SW480 (cell line): ENCODE measurements at regions not wholly inside any gene's neighbourhood (a gene's known extent, or its start where the extent isn't known, plus 50 kb on each side); places are given as distances from the start of the nearest gene placed in this dataset.

Experiments
- DNase-seq: peaks from one replicate; pipeline ENCODE4 v3.0.0-alpha.2; 2016; ENCODE audit warnings: low spot score

DNA sequence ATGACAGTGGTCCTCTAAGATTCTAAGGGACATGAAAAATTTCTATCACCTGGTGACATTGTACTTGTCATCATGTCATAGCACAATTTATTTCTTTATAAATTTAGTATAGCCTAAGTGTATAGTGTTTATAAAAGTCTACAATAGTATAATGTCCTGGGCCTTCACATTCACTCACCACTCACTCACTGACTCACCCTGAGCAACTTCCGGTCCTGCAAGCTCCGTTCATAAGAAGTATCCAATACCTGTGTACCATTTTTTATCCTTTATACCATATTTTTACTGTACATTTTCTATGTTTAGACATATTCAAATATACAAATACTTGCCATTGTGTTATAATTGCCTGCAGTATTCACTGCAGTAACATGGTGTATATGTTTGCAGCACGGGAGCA, 72.8 kb upstream of the DSEL start:
- DNase-seq: no peak

DNA sequence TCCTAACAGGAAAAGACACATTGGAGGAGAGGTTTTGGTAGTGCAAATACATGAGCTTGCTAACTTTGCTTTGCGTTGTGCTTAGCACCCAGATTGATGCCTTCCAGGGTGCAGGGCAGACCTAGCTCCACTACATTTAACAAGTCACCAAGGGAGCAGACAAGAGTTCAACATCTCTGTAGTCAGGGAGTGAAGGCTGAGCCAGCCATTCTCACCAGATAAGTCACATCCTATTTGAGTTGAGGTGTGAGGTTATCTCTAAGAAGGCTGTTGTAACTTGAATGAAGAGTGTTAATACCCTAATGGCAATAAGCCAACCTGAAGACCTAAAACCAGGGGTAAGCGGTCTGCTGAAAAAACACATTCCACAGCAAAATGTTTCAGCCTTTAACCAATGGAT, 69.6 kb upstream of the DSEL start:
- no peak for DNase-seq

DNA sequence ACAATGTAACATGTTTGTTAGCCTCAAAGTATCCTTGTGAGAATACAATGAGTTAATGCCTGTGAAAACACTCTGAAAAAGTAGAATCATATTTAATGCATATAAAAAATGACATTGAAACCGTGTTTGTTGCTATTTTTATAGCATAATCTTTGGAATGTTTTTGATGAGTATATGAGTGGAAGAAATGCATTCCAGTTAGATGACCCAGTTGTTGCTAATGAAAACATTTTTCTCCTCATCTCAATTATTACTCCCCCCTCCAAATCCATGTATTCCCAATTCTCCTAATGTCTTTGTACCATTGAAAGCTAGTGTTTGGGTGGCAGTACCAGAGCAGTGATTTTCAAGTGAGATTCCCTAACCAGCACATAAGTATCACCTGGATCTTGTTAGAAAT, 67.1 kb upstream of the DSEL start:
- no peak for DNase-seq

DNA sequence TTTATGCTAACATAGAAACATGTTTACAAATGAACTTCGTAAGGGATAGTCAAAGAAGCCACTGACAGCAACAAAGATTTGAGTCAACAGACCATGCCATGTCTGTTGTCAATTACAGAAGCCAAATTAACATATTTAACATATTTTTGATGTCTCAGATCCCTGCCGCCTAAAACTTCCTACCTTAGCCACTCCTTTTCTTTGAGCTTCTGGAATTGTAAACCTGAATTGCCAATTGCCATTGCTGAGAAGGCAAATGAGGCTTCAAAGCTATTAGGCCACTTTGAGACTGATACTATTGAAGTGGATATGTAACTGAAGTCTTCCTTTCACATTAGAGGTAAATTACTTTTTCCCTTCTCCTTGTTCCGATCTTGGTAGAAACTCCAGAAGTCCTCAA, 66.0 kb upstream of the DSEL start:
- no peak for DNase-seq

DNA sequence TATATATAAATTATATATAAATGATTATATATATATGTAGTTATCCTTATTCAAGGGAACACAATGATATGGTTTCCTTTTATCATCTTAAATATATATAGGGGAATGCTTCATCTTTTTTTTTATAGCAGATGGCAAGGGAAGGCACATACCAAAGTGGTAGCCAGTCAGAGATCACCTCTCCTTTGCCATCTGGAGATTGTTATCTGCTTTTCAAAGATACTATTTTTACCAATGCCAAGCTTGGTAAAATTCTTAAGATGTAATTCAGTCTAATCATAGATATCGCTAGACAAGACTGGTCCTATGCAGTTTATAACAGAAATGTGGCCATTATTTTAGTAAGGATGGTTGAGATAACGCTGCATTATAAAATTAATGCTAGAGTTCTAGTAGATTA, 64.7 kb upstream of the DSEL start:
- no peak for DNase-seq

DNA sequence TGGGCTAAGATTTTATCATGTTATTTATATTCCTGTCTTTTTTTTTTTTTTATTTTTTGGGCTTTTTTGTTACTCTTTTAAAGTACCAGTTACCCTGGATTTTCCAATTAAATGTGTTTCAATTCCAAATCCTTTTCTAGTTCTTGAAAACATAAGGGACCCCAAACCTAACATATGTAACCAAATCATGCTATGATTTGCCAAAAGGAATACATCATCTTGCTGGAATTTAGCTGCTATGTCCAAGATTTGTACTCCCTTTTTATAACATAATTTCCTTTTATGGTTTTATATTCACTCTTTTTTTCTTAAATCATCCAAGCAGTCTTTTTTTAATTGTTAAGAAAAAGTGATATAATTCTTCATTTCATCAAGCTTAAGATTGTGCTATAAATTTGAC, 60.9 kb upstream of the DSEL start:
- no peak for DNase-seq

DNA sequence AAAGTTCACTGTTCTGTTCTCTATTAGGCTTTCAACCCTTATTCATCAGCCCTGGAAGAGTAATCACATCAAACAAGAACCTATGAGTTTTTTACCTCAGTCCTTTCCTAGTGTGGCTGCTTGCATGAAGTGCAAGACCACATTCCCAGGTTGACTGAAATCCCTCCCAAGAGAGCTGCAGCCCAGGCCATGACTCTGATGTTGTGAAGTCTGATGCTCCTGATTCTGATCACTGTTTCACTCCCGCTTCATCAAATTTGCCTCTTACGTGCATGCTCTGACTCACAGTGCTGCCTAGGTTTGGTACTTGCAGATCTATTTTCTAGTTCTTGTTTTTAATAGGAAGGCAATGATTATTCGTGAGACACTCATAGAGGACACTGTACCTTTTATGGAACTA, 58.2 kb upstream of the DSEL start:
- DNase-seq: no peak

DNA sequence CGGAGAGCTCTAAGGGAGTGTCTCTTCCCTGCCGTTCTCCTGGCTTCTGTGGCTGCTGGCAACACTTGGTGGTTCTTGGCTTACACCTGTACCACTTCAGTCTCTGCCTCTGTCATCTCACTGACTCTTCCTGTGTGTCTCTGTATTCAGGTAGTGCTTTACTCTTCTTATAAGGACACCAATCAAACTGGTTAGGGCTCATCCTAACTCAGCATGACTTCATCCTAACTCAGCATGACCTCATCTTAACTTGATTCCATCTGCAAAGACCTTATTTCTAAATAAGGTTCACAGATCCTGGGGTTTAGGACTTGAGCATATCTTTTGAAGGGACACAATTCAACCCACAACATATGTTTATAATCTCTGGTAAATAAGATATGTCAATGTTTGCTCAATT, 51.6 kb upstream of the DSEL start:
- DNase-seq: no peak
